Effector CD4-positive, alpha-beta T cell (primary cell): ENCODE measurements at regions not wholly inside any gene's neighbourhood (a gene's known extent, or its start where the extent isn't known, plus 50 kb on each side); places are given as distances from the start of the nearest gene placed in this dataset.

Experiments used
- DNase-seq: peaks from one replicate; pipeline ENCODE4 v3.0.0-alpha.2; 2020

GRCh38 chr13:105084931-105085330, 1450.5 kb downstream of the EFNB2 start:
- DNase-seq = no peak

- DNase-seq = no peak
Observed at GRCh38 chr13:105083992-105084391, 1451.5 kb downstream of the EFNB2 start.

GRCh38 chr13:105074755-105075154, 1460.7 kb downstream of the EFNB2 start:
- no peak for DNase-seq

GRCh38 chr13:105073041-105073440, 1462.4 kb downstream of the EFNB2 start:
- DNase-seq = no peak

- no peak for DNase-seq
Observed at GRCh38 chr13:105070452-105070851, 1465.0 kb downstream of the EFNB2 start.

- no peak for DNase-seq
Observed at GRCh38 chr13:105069106-105069505, 1466.4 kb downstream of the EFNB2 start.

GRCh38 chr13:105063676-105064075, 1471.8 kb downstream of the EFNB2 start:
- no peak for DNase-seq

- no peak for DNase-seq
Observed at GRCh38 chr13:105059786-105060185, 1475.7 kb downstream of the EFNB2 start.

GRCh38 chr13:105058517-105058916, 1476.9 kb downstream of the EFNB2 start:
- DNase-seq = no peak

GRCh38 chr13:105052711-105053110, 1482.8 kb downstream of the EFNB2 start:
- no peak for DNase-seq

GRCh38 chr13:105050686-105051085, 1484.8 kb downstream of the EFNB2 start:
- DNase-seq = no peak

GRCh38 chr13:105048677-105049076, 1486.8 kb downstream of the EFNB2 start:
- no peak for DNase-seq

GRCh38 chr13:105047676-105048295, 1487.7 kb downstream of the EFNB2 start:
- DNase-seq = no peak

- no peak for DNase-seq
Observed at GRCh38 chr13:105037110-105037509, 1498.4 kb downstream of the EFNB2 start.

- no peak for DNase-seq
Observed at GRCh38 chr13:105035092-105035491, 1500.4 kb downstream of the EFNB2 start.

GRCh38 chr13:105033999-105034398, 1501.5 kb downstream of the EFNB2 start:
- DNase-seq = no peak

- DNase-seq = no peak
Observed at GRCh38 chr13:105031306-105031705, 1504.2 kb downstream of the EFNB2 start.

- no peak for DNase-seq
Observed at GRCh38 chr13:105030851-105031250, 1504.6 kb downstream of the EFNB2 start.

- no peak for DNase-seq
Observed at GRCh38 chr13:105019073-105019472, 1516.4 kb downstream of the EFNB2 start.

GRCh38 chr13:105016266-105016665, 1519.2 kb downstream of the EFNB2 start:
- DNase-seq = no peak

GRCh38 chr13:105008604-105009003, 1526.9 kb downstream of the EFNB2 start:
- no peak for DNase-seq

- DNase-seq = no peak
Observed at GRCh38 chr13:105007166-105007808, 1528.2 kb downstream of the EFNB2 start.

GRCh38 chr13:104996022-104996421, 1539.4 kb downstream of the EFNB2 start:
- no peak for DNase-seq

GRCh38 chr13:104993708-104994107, 1541.8 kb downstream of the EFNB2 start:
- no peak for DNase-seq

GRCh38 chr13:104987621-104988020, 1547.8 kb downstream of the EFNB2 start:
- no peak for DNase-seq
